ENCODE measurements at regions not wholly inside any gene's neighbourhood (a gene's known extent, or its start where the extent isn't known, plus 50 kb on each side); places are given as distances from the start of the nearest gene placed in this dataset.

GRCh38 chr3:16724487-16724886 is 119.3 kb upstream of the DAZL start:
- Mint-ChIP-seq H3K36me3 (peaks cover 3% of the 10 kb centered on the region), H3K27ac (no peak overlapping the region), H3K27me3 (peaks cover 6% of the 10 kb centered on the region), H3K4me3 (no peak overlapping the region), H3K4me1 (peaks cover 2% of the 10 kb centered on the region), H3K9me3 (peaks cover 7% of the 10 kb centered on the region)
- no peak for DNase-seq (ENCODE audit: low spot score in 2 of 2)
- no peak for ATAC-seq (ENCODE audit: low read depth)

- Mint-ChIP-seq H3K4me1 (no peaks in the 10 kb centered on the region), H3K27me3 (peaks cover 2% of the 10 kb centered on the region), H3K36me3 (peaks cover 3% of the 10 kb centered on the region), H3K4me3 (no peak overlapping the region), H3K27ac (no peak overlapping the region), H3K9me3 (peaks cover 7% of the 10 kb centered on the region)
- DNase-seq (ENCODE audit: low spot score in 2 of 2) (no peak), ATAC-seq (ENCODE audit: low read depth) (no peak)
These were observed 120.7 kb upstream of the DAZL start for GRCh38 chr3:16725972-16726371.

GRCh38 chr3:16728770-16729745 is 123.8 kb upstream of the DAZL start:
- Mint-ChIP-seq H3K36me3 (peaks cover 9% of the 10 kb centered on the region), H3K4me1 (no peaks in the 10 kb centered on the region), H3K4me3 (no peak overlapping the region), H3K27ac (no peak overlapping the region), H3K9me3 (peaks cover 18% of the 10 kb centered on the region), H3K27me3 (peaks cover 5% of the 10 kb centered on the region)
- ATAC-seq (ENCODE audit: low read depth), result no peak
- DNase-seq (ENCODE audit: low spot score in 2 of 2), result no peak

GRCh38 chr3:16738451-16738850 is 133.2 kb upstream of the DAZL start:
- DNase-seq (ENCODE audit: low spot score in 2 of 2) (no peak), ATAC-seq (ENCODE audit: low read depth) (no peak)
- Mint-ChIP-seq H3K4me1 (no peaks in the 10 kb centered on the region), H3K36me3 (peaks cover 3% of the 10 kb centered on the region), H3K27ac (no peak overlapping the region), H3K27me3 (no peaks in the 10 kb centered on the region), H3K9me3 (peaks cover 10% of the 10 kb centered on the region), H3K4me3 (no peak overlapping the region)

DNA sequence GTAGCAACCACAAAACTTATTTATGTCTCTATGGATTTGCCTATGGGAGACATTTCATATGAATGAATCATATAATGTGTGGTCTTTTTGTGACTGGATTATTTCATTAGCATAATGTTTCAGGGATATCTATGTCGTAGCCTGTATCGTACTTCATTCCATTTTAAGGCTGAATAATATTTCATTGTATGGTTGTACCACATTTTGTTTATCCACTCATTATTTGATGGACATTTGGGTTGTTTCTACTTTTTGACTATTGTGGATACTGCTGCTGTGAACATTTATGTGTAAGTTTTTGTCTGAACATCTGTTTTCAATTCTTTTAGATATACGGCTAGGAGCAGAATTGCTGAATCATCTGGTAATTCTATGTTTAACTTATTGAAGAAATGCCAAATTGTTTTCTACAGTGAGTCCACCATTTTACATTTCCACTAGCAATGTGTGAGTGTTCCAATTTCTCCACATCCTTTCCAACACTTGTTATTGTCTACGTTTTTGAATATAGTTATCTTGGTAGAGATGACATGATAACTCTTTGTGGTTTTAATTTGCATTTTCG is 134.4 kb upstream of the DAZL start:
- ATAC-seq (ENCODE audit: low read depth), result no peak
- no peaks in the 10 kb centered on the region for H3K4me1 Mint-ChIP-seq
- H3K36me3 Mint-ChIP-seq, result peaks cover 3% of the 10 kb centered on the region
- no peak for DNase-seq (ENCODE audit: low spot score in 2 of 2)
- H3K9me3 Mint-ChIP-seq, result peaks cover 7% of the 10 kb centered on the region
- no peaks in the 10 kb centered on the region for H3K27me3 Mint-ChIP-seq
- H3K4me3 Mint-ChIP-seq, result no peak overlapping the region
- no peak overlapping the region for H3K27ac Mint-ChIP-seq

DNA sequence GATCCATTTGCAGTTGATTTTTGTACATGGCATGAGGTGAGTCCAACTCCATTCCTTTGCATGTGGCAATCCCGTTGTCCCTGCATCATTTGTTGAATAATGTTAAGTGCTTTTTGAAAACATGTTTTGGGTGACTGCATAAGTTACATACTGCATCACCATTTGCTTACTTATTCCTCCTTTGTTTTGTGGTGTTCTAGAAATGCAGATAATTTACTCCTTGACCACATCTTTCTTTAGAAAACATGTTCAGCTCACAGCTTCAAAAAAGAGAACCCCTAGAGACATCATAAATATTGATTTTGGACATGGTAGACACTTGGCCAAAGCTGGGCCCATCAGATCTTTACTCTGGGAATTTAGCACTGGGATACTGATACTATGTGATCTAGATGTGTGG is 135.3 kb upstream of the DAZL start:
- H3K36me3 Mint-ChIP-seq, result peaks cover 3% of the 10 kb centered on the region
- DNase-seq (ENCODE audit: low spot score in 2 of 2), result no peak
- no peak overlapping the region for H3K27ac Mint-ChIP-seq
- H3K4me3 Mint-ChIP-seq, result no peak overlapping the region
- H3K9me3 Mint-ChIP-seq, result peaks cover 4% of the 10 kb centered on the region
- no peak for ATAC-seq (ENCODE audit: low read depth)
- H3K27me3 Mint-ChIP-seq, result peaks cover 2% of the 10 kb centered on the region
- H3K4me1 Mint-ChIP-seq, result no peaks in the 10 kb centered on the region

GRCh38 chr3:16741103-16741758 is 136.0 kb upstream of the DAZL start:
- no peaks in the 10 kb centered on the region for H3K4me1 Mint-ChIP-seq
- H3K27ac Mint-ChIP-seq, result no peak overlapping the region
- peaks cover 6% of the 10 kb centered on the region for H3K27me3 Mint-ChIP-seq
- ATAC-seq (ENCODE audit: low read depth) (no peak), DNase-seq (ENCODE audit: low spot score in 2 of 2) (no peak)
- H3K36me3 Mint-ChIP-seq, result peaks cover 3% of the 10 kb centered on the region
- H3K9me3 Mint-ChIP-seq, result peaks cover 4% of the 10 kb centered on the region
- H3K4me3 Mint-ChIP-seq, result no peak overlapping the region

- no peak for ATAC-seq (ENCODE audit: low read depth)
- H3K36me3 Mint-ChIP-seq, result peaks cover 3% of the 10 kb centered on the region
- no peak for DNase-seq (ENCODE audit: low spot score in 2 of 2)
These were observed 136.7 kb upstream of the DAZL start for GRCh38 chr3:16741890-16742289.

DNA sequence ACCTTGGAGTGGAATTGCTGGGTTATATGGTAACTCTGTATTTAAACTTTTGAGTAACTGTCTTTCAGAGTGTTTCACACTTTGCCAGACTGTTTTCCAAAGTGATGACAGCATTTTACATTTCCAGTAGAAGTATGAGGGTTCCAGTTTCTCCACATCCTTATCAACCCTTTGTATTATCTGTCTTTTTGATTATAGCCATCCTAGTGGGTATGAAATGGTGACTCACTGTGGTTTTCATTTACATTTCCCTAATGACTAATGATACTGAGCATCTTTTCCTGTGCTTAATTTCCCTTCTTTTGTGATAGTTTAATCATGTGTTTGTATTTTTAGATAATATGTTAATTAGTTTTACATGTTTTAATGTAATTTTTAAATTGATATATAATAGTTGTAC is 138.1 kb upstream of the DAZL start:
- Mint-ChIP-seq H3K9me3 (peaks cover 4% of the 10 kb centered on the region), H3K36me3 (peaks cover 3% of the 10 kb centered on the region), H3K27me3 (peaks cover 6% of the 10 kb centered on the region), H3K4me3 (no peak overlapping the region), H3K27ac (no peak overlapping the region), H3K4me1 (no peaks in the 10 kb centered on the region)
- ATAC-seq (ENCODE audit: low read depth), result no peak
- no peak for DNase-seq (ENCODE audit: low spot score in 2 of 2)

More at GRCh38 chr3:16741890-16742289, 136.7 kb upstream of the DAZL start:
- Mint-ChIP-seq H3K27ac (no peak overlapping the region), H3K9me3 (peaks cover 4% of the 10 kb centered on the region), H3K4me1 (no peaks in the 10 kb centered on the region), H3K27me3 (peaks cover 6% of the 10 kb centered on the region), H3K4me3 (no peak overlapping the region)

GRCh38 chr3:16759227-16759903 is 125.4 kb upstream of the PLCL2 start:
- Mint-ChIP-seq H3K4me1 (no peaks in the 10 kb centered on the region), H3K27me3 (peaks cover 1% of the 10 kb centered on the region), H3K9me3 (no peaks in the 10 kb centered on the region), H3K27ac (no peak overlapping the region), H3K36me3 (peaks cover 2% of the 10 kb centered on the region), H3K4me3 (no peak overlapping the region)
- ATAC-seq (ENCODE audit: low read depth) (no peak), DNase-seq (ENCODE audit: low spot score in 2 of 2) (no peak)

DNA sequence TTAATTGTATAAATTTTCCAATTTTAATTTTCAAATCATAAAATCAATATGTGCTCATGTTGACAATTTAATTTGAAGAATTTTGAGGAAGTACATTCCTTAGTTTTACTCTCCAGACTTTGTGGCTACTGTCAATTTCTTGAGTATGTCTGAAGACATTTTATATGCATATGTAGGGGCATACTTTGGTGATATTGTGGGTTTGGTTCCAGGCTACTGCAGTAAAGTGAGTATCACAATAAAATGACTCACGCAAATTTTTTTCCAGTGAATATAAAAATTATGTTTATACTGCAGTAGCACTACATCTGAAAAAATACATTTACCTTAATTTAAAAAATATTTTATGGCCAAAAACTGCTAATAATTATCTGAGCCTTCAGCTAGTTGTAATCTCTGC is 123.2 kb upstream of the PLCL2 start:
- ATAC-seq (ENCODE audit: low read depth) (no peak), DNase-seq (ENCODE audit: low spot score in 2 of 2) (no peak)
- Mint-ChIP-seq H3K4me1 (peaks cover 2% of the 10 kb centered on the region), H3K9me3 (no peaks in the 10 kb centered on the region), H3K36me3 (peaks cover 2% of the 10 kb centered on the region), H3K27me3 (peaks cover 1% of the 10 kb centered on the region), H3K4me3 (no peak overlapping the region), H3K27ac (no peak overlapping the region)

GRCh38 chr3:16765661-16766060 is 119.1 kb upstream of the PLCL2 start:
- H3K4me1 Mint-ChIP-seq, result peaks cover 2% of the 10 kb centered on the region
- peaks cover 1% of the 10 kb centered on the region for H3K27me3 Mint-ChIP-seq
- no peak for DNase-seq (ENCODE audit: low spot score in 2 of 2)
- ATAC-seq (ENCODE audit: low read depth), result peak; percentile 71
- no peak overlapping the region for H3K4me3 Mint-ChIP-seq
- H3K27ac Mint-ChIP-seq, result no peak overlapping the region
- no peaks in the 10 kb centered on the region for H3K9me3 Mint-ChIP-seq
- H3K36me3 Mint-ChIP-seq, result peaks cover 2% of the 10 kb centered on the region

DNA sequence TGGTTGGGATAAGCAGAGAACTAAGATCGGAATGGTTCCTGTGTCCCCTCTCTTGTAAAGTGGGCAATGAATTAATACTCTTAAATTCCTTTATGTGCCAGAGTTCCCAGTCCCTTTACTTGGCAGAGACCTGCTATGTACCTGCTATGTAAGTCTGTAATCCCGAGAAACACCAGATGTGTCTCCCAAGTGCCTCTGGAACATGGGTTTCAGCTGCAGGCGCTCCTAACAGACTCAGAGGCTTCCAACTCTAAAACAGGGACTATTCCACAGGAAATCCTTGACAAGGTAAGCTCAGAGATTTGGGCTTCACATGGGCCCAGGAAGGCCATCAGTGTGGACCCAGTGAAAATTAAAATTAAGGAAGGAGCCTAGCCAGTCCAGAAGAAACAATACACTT is 117.7 kb upstream of the PLCL2 start:
- Mint-ChIP-seq H3K4me3 (no peak overlapping the region), H3K4me1 (peaks cover 2% of the 10 kb centered on the region), H3K27ac (no peak overlapping the region), H3K27me3 (peaks cover 1% of the 10 kb centered on the region), H3K9me3 (no peaks in the 10 kb centered on the region), H3K36me3 (peaks cover 2% of the 10 kb centered on the region)
- ATAC-seq (ENCODE audit: low read depth), result no peak
- no peak for DNase-seq (ENCODE audit: low spot score in 2 of 2)

DNA sequence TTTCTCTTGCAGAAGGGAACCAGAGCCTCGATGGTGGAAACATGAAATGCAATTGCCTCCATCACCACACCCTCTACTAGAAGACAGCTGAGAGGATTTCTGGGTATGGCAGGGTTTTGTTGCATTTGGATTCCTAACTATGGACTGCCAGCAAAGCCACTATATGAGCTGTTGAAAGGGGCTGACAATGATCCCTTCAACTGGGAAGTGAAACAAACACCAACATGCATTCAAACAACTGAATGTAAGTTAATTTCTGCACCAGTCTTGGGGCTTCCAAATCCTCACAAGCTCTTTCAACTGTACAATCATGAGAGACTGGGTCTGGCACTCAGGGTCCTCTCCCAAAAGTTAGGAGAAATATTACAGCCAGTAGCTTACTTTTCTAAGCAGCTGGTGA is 116.7 kb upstream of the PLCL2 start:
- DNase-seq (ENCODE audit: low spot score in 2 of 2) (no peak), ATAC-seq (ENCODE audit: low read depth) (no peak)
- no peak overlapping the region for H3K27ac Mint-ChIP-seq
- no peaks in the 10 kb centered on the region for H3K36me3 Mint-ChIP-seq
- no peak overlapping the region for H3K4me3 Mint-ChIP-seq
- H3K9me3 Mint-ChIP-seq, result no peaks in the 10 kb centered on the region
- H3K27me3 Mint-ChIP-seq, result no peaks in the 10 kb centered on the region
- H3K4me1 Mint-ChIP-seq, result peaks cover 5% of the 10 kb centered on the region
